CD14-positive monocyte (primary cell): ENCODE measurements at regions not wholly inside any gene's neighbourhood (a gene's known extent, or its start where the extent isn't known, plus 50 kb on each side); places are given as distances from the start of the nearest gene placed in this dataset.

Experiments used
- DNase-seq, 3 donors: peaks; one replicate each; pipeline ENCODE4 v3.0.0-alpha.2; 2011 to 2022
- H2AFZ ChIP-seq: 2 replicates; pipeline ENCODE4 v1.6.0; 2012; ENCODE audit warnings: mild to moderate bottlenecking, low read depth, low read length, inconsistent platforms; ENCODE audit not compliant: insufficient read depth, poor library complexity, severe bottlenecking
- H3K27ac ChIP-seq, 2 donors: 1 replicate in 1 of 2; 2 replicates in 1 of 2; pipeline ENCODE4 v1.5.1; 2012 to 2013; ENCODE audit warnings: low read length in 2 of 2, control low read depth in 1 of 2, inconsistent platforms in 1 of 2, low read depth in 1 of 2, mild to moderate bottlenecking in 1 of 2
- H3K27me3 ChIP-seq, 2 donors: one replicate each; pipeline versions ENCODE4 v1.6.0 to v1.6.1; 2011 to 2013; ENCODE audit warnings: low read length in 2 of 2; ENCODE audit not compliant: control insufficient read depth in 2 of 2, insufficient read depth in 2 of 2
- H3K36me3 ChIP-seq, 2 donors: replicated peaks in 1 of 2; 1 replicate in 1 of 2; 2 replicates in 1 of 2; pipeline versions ENCODE4 v1.5.1 to v1.6.1; 2012 to 2013; ENCODE audit warnings: low read length in 2 of 2, control low read depth in 1 of 2, inconsistent platforms in 1 of 2, mild to moderate bottlenecking in 1 of 2; ENCODE audit not compliant: insufficient read depth in 2 of 2, control insufficient read depth in 1 of 2
- H3K4me1 ChIP-seq, 2 donors: 1 replicate in 1 of 2; 2 replicates in 1 of 2; pipeline versions ENCODE4 v1.5.1 to v1.6.1; 2012 to 2013; ENCODE audit warnings: low read length in 2 of 2, control low read depth in 1 of 2, inconsistent platforms in 1 of 2, mild to moderate bottlenecking in 1 of 2, moderate library complexity in 1 of 2; ENCODE audit not compliant: insufficient read depth in 2 of 2, control insufficient read depth in 1 of 2
- H3K4me2 ChIP-seq: replicated peaks from 2 replicates; pipeline ENCODE3; 2012; ENCODE audit warnings: low read length, moderate library complexity, mild to moderate bottlenecking; ENCODE audit not compliant: poor library complexity, severe bottlenecking; ENCODE audit errors: extremely low read depth
- H3K4me3 ChIP-seq, 3 experiments: fragments of 200-600 bp in 1 of 3; sonication (generic) in 1 of 3; replicated peaks in 1 of 3; 1 replicate in 2 of 3; 2 replicates in 1 of 3; pipeline ENCODE4 v1.5.1; 2011 to 2013; ENCODE audit warnings: low read length in 3 of 3, mild to moderate bottlenecking in 3 of 3, control low read depth in 2 of 3, low read depth in 2 of 3, inconsistent platforms in 1 of 3, moderate library complexity in 1 of 3
- H3K79me2 ChIP-seq: 2 replicates; pipeline ENCODE4 v1.6.0; 2012; ENCODE audit warnings: mild to moderate bottlenecking, control low read depth, inconsistent platforms, low read length, moderate library complexity; ENCODE audit not compliant: insufficient read depth
- H3K9ac ChIP-seq: 2 replicates; pipeline ENCODE4 v1.6.0; 2017; ENCODE audit warnings: low read length, mild to moderate bottlenecking; ENCODE audit not compliant: insufficient read depth, poor library complexity, severe bottlenecking
- H3K9me3 ChIP-seq, 2 donors: replicated peaks in 1 of 2; 1 replicate in 1 of 2; 2 replicates in 1 of 2; pipeline versions ENCODE4 v1.5.1 to v1.6.1; 2012 to 2013; ENCODE audit warnings: low read length in 2 of 2, control low read depth in 1 of 2; ENCODE audit not compliant: control insufficient read depth in 1 of 2, insufficient read depth in 1 of 2
- H4K20me1 ChIP-seq: 2 replicates; pipeline ENCODE4 v1.6.0; 2012; ENCODE audit warnings: mild to moderate bottlenecking, low read length, control low read depth, moderate library complexity; ENCODE audit not compliant: insufficient read depth
- H3K27ac Mint-ChIP-seq, 7 donors: one replicate each; pipeline ENCODE4 v1.8.0; 2020; ENCODE audit warnings: mild to moderate bottlenecking in 7 of 7, mixed read lengths in 7 of 7, moderate library complexity in 6 of 7, inconsistent platforms in 2 of 7
- H3K27me3 Mint-ChIP-seq, 3 donors: one replicate each; pipeline ENCODE4 v1.8.0; 2021 to 2022; ENCODE audit warnings: low read depth in 3 of 3, mild to moderate bottlenecking in 3 of 3, mixed read lengths in 3 of 3, moderate library complexity in 3 of 3, inconsistent platforms in 1 of 3
- H3K36me3 Mint-ChIP-seq, 2 donors: one replicate each; pipeline ENCODE4 v1.8.0; 2020; ENCODE audit warnings: mixed read lengths in 2 of 2, inconsistent platforms in 1 of 2, mild to moderate bottlenecking in 1 of 2
- H3K4me1 Mint-ChIP-seq: one replicate; pipeline ENCODE4 v1.8.0; 2020; ENCODE audit warnings: mild to moderate bottlenecking, mixed read lengths
- H3K4me3 Mint-ChIP-seq, 2 donors: one replicate each; pipeline ENCODE4 v1.8.0; 2020; ENCODE audit warnings: mild to moderate bottlenecking in 2 of 2, mixed read lengths in 2 of 2, moderate library complexity in 1 of 2
- H3K9me3 Mint-ChIP-seq, 7 donors: one replicate each; pipeline ENCODE4 v1.8.0; 2020 to 2022; ENCODE audit warnings: mixed read lengths in 7 of 7, mild to moderate bottlenecking in 6 of 7, moderate library complexity in 6 of 7, inconsistent platforms in 2 of 7
- CTCF ChIP-seq: fragments of 200-600 bp; IDR thresholded peaks from one replicate; pipeline ENCODE4 v1.8.0; 2022; ENCODE audit warnings: antibody characterized with exemption, mild to moderate bottlenecking
- WGBS: methylation state at CpG from one replicate; pipeline ENCODE4 v1.1.5; 2013; ENCODE audit warnings: missing lambda C conversion rate; ENCODE audit not compliant: insufficient coverage; 5-methylcytosine and 5-hydroxymethylcytosine counted together
- intact Hi-C, 2 donors: fragments of 100-400 bp; cut with micrococcal nuclease; formaldehyde crosslinking; loops; one replicate each; pipeline versions ENCODE4 v1.15.0 to v1.15.1; 2023

GRCh38 chr2:105600602-105600948 lies 144.1 kb upstream of the NCK2 start:
- TF ChIP-seq CTCF, result no peak
- H3K27ac ChIP-seq, result no peak overlapping the region
- 67% methylated on average over 3 of the region's 6 CpGs for WGBS
- no peak overlapping the region for H3K4me2 ChIP-seq
- H2AFZ ChIP-seq, result no peak overlapping the region
- H3K9me3 ChIP-seq, result no peaks in the 10 kb centered on the region
- no peaks in the 10 kb centered on the region for H3K79me2 ChIP-seq
- intact Hi-C loops, result no loop called here
- H3K36me3 Mint-ChIP-seq, result no peaks in the 10 kb centered on the region
- no peak overlapping the region for H3K4me3 ChIP-seq
- no peaks in the 10 kb centered on the region for H3K4me1 Mint-ChIP-seq
- H3K36me3 ChIP-seq, result no peaks in the 10 kb centered on the region
- peaks cover 0 to 5% (median 0%) of the 10 kb centered on the region in 7 donors for H3K9me3 Mint-ChIP-seq
- no peaks in the 10 kb centered on the region for H4K20me1 ChIP-seq
- H3K9ac ChIP-seq, result no peak overlapping the region
- H3K4me1 ChIP-seq, result no peaks in the 10 kb centered on the region
- H3K27me3 ChIP-seq, result no peaks in the 10 kb centered on the region
- peaks cover 0 to 3% (median 3%) of the 10 kb centered on the region in 3 donors for H3K27me3 Mint-ChIP-seq
- DNase-seq, result no peak
- H3K4me3 Mint-ChIP-seq, result no peak overlapping the region
- H3K27ac Mint-ChIP-seq, result no peak overlapping the region

GRCh38 chr2:105600037-105600442 lies 144.7 kb upstream of the NCK2 start:
- Histone ChIP-seq H3K36me3 (no peaks in the 10 kb centered on the region), H3K27me3 (no peaks in the 10 kb centered on the region), H3K4me1 (no peaks in the 10 kb centered on the region), H3K4me3 (no peak overlapping the region), H3K9me3 (no peaks in the 10 kb centered on the region), H4K20me1 (no peaks in the 10 kb centered on the region), H3K4me2 (no peak overlapping the region), H3K9ac (no peak overlapping the region), H3K27ac (no peak overlapping the region), H2AFZ (no peak overlapping the region), H3K79me2 (no peaks in the 10 kb centered on the region)
- TF ChIP-seq CTCF, result no peak
- WGBS, result 100% methylated on average over 1 of the region's 9 CpGs
- H3K4me1 Mint-ChIP-seq, result no peaks in the 10 kb centered on the region
- DNase-seq, result no peak
- H3K27ac Mint-ChIP-seq, result no peak overlapping the region
- intact Hi-C loops, result no loop called here
- peaks cover 0 to 3% (median 3%) of the 10 kb centered on the region in 3 donors for H3K27me3 Mint-ChIP-seq
- no peak overlapping the region for H3K4me3 Mint-ChIP-seq
- H3K36me3 Mint-ChIP-seq, result no peaks in the 10 kb centered on the region
- peaks cover 0 to 5% (median 0%) of the 10 kb centered on the region in 7 donors for H3K9me3 Mint-ChIP-seq
